M059J (cell line): ENCODE measurements at regions not wholly inside any gene's neighbourhood (a gene's known extent, or its start where the extent isn't known, plus 50 kb on each side); places are given as distances from the start of the nearest gene placed in this dataset.

Source experiments
- DNase-seq: peaks from one replicate; pipeline ENCODE4 v3.0.0-alpha.2; 2012; ENCODE audit warnings: low read depth

DNA sequence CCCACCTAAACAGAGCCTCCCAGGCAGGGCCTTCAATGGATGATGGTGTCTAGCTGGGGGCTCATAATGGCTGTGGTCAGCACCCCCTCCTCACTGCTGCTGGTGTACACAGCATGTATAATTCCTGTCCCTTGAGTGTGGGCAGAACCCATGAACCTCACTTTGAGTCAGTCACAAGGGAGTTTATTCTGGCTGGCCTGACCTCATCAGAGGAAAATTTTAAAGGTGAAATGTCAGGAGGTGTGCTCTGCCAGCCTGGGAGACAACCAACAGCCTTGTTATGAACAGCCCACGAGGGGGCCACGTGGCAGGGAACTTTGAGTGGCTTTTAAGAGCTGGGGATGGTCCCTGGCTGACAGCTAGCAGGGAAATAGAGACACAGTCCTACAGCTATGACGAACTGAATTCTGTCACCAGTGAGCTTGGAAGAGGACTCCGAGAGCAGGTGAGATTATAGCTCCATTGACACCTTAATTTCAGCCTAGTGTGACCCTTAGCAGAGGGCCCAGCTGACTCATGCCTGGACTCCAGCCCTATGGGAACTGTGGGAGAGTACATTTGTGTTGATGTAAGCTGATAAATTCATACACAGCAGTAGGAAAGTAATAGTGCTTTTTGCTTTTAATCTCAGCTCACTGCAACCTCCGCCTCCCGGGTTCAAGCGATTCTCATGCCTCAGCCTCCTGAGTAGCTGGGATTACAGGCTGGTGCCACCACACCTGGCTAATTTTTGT is 73.5 kb upstream of the RUNX3 start:
- peak; percentile 78 for DNase-seq

DNA sequence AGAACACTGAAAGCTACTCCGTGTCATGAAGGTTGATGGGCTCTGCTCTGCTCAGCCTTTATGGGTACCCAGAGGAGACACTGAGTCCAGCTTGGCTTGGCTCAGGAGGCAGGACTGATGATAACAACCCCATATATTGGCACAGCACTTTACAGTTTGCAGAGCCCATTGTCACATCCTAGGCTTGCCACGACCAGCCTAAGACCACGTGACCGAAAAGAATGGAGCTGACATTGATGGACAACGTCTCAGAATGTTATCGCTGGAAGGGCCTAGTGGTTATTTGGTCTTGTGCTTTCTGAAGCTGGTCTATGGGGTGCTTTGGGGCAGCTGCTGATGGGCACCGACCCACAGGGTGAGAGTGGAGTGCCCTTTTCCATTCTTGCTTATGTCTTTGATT is 72.9 kb upstream of the RUNX3 start:
- DNase-seq, result no peak

DNA sequence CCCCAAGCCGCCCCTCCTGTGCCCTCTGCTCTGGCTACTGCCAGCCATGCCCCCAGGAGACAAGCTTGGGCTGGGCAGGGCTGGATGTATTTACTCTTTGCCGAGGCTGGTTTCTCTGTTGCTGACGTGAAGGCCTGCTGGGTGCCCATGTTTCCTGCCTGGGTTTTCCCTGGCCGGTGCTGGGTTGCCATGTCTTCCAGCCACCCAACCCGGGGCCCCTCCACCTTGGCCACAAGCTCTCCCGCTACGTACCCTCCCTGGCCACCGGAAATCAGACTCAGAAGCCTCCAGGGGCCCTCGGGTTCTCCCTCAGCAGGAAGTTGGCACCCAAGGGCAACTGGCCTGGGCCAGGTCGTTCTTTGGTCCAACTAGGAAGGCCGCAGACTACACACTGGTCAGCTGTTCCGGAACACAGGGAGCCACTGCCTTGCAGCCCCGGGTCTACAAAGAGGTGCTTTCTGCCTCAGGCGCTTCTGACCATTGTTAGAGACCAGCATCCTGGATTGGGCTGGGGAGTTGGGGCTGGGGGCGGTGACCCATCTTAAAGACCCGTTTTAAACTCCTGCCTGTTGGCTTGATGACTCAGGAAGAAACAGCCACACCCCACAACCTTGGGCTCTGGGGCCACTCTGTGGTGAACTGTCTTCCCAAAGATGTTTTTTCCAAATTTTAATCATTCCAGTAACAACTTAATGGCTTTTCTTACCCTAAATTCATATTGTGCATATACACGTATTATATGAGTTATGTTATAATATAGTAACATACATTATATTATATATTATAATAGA is 71.2 kb upstream of the RUNX3 start:
- peak; percentile 41 for DNase-seq

DNA sequence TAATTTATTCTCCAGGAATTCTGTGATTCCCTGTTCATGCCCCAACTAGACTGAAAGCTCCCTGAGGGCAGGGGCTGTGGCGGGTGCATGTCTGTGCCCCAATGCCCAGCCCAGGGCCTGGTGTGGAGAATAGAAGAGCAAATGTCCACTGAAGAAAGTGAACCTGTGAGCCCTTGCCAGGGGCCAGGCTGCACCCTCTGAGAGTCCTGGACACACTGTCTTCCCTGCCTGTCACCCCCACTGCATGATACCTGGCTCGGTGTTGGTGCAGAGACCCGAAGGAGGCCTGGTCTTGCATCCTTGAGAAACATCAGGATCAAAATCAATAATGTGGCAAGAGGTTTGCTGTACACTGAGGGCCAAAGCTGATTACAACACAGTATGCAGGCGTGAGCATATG is 69.8 kb upstream of the RUNX3 start:
- DNase-seq, result no peak

DNA sequence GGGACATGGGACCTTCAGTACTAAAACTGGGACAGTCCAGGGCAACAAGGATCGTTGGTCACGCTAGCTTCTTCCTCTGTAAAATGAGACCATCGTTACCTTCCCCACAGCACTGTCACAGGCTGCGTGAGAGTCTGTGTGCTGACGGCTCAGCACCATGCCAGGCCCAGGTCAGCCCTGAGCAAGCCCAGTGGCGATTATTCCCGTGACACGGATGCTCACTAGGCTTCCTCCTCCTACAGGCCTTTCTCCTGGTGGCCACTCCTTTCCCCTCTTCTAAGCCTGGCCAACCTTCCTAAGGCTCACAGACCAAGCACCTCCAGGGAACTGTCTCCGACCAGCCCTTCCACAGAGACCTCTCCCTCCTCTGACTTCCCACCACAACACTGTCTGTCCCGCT is 69.3 kb upstream of the RUNX3 start:
- no peak for DNase-seq

DNA sequence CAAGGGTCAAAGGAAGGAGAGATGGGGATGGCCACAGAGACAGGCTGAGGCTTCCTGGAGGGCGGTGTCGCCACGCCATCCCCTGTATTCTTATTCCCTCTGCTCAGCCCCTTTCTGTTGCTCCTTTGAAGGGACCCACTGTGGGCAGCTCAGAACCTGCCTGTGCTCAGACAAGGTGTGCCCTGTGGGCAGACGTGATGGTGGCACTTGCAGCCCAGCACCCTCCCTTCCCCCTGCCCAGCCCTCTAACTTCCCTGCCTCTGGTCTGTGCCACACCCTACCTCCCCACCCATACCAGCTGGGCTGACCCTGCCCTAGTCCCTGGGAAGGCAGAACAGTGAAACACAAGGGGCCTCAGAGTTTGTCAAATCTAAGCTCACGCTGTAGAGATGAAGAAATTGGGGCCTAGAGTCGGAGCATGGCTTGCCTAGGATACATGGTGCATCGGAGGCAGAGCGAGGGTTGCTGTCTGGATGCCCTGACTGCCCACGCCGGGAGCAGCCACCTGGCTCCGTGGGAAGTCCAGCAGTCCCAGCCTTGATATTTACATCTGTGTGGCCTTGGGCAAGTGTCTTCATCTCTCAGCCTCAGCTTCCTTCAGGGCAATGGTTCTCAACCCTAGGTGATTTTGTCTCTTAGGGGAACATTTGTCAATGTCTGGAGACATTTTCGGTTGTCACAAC is 68.6 kb upstream of the RUNX3 start:
- no peak for DNase-seq

DNA sequence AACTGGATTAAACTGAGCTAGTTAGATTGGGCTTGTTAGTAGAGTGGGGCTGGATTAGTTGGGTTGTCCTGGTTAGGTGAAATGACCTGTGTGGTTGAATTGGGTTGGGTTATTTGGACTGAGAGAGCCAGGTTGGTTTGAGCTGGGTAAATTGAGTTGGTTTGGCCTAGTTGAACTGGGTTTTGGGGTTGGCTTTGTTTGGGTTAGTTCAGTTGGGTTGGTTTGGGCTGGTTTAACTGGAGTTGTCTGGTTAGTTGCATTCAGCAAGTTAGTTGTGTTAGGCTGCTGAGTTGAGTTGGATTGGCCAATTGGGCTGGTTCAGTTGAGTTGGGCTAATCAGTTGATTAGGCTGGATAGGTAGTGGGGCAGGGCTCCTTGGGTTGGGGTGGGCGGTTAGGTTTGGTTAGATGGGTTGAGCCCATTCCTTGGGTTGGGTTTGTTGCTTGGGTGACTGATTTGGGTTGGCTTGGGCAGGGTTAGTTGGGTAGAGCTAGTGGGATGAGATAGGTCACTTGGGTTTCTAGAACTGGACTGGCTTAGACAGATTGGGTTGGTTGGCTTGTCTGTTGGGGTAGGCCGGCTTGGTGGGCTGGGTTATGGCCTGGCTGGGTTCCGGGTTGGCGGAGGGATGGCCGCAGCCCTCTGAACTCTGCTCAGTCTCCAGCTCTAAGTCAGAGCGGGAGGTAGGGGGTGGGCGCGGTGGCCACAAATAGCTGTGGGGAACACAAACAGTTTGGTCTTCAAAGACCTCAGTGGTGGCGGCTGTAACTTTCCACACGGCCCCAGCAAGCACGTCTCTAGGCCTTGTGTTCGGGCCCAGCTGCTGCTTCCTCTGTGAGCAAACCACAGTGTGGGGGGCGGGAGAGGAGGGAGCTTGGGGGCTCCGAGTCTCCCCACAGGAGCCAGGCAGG is 67.2 kb upstream of the RUNX3 start:
- no peak for DNase-seq

DNA sequence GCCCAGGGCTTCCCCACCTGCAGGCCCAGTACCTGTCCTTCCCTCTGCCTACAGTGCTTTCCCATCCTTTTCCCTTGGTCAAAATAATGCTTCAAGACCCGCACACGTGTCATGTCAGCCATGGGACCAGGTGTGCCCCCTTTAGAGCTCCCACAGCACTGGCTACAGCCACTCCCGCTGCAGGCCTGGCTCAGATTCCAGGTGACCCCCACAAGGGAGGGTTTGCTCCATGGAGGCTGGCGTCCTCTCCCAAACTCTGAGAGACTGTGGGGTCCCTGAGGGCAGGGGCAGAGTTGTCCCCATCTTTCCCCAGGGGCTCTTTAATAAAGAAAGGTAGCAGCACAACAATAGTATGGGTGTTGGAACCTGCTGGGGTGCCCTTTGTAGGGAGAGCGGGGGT is 66.4 kb upstream of the RUNX3 start:
- no peak for DNase-seq

DNA sequence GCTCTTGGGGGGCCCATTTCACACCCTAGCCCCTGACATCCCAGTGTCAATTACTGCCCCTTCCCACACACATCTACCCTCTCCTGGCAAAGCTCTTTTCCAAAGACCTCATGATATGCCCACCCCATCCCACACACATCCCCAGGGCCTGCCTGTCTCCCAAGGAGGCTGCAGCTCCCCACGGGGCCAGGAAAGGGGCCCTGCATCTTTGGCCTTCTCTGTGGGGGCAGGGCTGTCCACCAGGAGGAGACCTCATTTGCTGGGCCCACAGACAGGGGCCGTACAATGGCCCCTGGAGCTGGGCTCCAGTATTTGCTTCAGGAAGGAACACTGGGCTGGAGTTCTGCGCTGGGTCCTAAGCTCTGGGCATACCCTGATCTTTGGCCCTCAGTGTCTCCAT is 65.6 kb upstream of the RUNX3 start:
- DNase-seq, result no peak

DNA sequence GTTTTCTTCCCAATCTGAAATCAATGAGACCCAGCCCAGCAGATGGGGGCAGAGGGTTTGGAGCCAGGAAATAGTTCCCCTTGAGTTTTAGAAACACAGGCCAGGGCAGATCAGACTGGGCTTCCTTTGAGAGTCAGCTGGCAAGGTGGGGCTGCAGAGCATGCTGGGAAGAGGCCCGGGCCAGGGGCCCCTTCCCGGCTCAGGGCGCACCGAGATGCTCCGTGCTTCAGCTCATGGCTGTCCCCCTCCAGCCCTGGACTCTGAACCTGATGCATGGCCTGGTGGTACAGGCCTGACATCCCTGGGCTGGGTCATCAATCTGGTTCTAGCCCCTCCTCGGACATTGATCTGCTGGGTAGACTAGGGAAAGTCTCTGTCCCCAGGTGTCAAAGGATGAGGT is 65.1 kb upstream of the RUNX3 start:
- no peak for DNase-seq

DNA sequence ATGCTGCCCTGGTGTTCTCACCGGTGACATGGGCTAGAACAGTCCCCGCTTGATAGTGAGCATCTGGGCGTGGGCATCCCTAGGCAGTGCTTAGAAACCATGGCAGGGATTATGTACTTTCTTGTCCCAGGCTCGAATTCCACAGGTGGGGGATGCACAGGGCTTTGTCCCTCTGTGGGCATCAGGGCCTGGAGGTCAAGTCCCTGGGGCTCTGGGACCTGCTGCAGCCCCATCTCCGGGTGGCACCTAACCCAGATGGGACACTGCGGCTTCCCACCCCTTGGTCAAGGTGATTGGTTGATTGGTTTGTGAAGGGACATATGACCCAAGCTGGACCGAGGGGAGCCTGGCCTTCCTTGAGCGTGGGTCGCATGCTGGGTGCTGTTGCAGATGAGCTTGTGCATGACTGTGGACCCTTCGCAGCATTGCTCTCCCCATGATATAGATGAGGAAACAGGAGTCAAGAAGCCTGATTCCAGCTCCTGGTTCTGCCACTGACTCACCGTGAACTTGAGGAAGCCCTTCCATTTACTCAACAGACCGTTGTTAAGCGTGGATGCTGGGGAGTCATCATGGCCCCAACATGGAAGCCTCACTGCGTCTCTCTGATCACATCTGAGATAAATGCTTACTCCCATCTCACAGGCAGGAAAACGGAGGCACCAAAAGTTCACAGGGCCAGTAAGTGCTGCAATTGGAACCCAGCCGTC is 64.0 kb upstream of the RUNX3 start:
- no peak for DNase-seq

DNA sequence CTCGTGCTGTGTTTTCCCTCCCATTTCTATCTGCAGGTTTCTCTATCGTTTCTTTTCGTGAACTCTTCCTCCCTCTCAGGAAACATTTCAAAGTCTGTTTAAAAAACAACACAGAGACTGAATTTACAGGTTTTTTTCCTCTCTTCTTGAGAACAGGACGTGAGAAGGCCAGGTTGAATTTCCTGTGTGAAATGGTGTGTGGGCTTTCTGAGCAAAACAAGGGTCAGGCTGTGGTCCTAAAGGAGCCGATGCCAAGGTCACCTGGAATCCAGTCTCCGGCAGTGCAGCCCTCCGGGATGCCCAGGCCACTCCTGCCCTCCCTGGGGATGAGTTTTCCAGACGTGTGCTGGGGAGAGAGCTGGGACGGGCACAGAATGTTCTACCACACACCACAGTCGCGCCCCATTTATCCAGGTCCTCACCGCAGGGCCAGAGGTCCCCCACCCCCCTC is 62.7 kb upstream of the RUNX3 start:
- DNase-seq, result no peak

DNA sequence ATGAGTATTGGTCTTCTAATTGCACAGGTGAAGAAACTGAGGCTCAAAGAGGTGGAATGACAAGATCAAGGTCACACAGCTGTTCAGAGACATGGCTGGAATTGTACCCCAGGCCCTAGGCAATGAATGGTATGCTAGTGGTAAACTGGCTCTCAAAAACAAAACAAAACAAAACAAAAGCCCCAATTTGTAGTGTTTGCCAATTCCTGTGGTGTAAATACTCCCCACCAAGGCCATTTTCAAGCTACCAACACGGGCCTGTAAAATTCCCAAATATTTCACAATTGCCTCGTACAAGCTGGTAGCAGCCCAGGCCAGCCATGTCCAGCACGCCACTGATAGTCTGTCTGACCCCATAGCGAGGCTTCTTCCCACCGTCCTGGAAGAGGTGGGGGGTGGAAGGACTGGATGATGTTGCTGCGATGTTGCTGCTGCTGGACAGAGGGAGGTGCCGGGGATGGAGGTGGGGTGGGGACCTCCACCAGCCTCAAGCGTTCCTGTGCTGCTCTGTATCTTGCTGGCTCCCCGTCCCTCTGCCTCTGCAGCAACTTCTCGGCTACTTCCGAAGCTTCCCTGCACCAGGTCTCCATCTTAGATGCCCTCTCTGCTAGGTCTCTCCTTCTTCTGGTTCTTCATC is 62.2 kb upstream of the RUNX3 start:
- DNase-seq, result no peak

DNA sequence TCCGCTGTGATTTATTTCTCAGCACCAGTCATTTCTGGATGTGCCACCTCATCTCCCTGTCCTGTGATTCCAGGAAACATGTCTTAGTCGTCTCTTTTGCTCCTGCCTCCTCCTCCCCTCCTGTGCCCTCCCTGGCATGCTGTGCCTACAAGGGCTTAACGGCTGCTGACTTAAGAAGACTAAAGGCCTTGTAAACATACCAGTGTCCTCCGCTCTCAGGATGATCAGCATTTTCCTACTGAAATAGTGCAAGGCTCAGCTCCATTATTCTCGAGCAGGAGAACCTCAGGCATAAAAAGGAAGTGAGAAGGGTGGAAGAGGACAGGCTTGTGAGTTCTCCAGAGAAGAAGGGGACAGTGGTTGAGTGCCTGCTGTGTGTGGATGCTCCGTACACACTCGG is 61.6 kb upstream of the RUNX3 start:
- no peak for DNase-seq

DNA sequence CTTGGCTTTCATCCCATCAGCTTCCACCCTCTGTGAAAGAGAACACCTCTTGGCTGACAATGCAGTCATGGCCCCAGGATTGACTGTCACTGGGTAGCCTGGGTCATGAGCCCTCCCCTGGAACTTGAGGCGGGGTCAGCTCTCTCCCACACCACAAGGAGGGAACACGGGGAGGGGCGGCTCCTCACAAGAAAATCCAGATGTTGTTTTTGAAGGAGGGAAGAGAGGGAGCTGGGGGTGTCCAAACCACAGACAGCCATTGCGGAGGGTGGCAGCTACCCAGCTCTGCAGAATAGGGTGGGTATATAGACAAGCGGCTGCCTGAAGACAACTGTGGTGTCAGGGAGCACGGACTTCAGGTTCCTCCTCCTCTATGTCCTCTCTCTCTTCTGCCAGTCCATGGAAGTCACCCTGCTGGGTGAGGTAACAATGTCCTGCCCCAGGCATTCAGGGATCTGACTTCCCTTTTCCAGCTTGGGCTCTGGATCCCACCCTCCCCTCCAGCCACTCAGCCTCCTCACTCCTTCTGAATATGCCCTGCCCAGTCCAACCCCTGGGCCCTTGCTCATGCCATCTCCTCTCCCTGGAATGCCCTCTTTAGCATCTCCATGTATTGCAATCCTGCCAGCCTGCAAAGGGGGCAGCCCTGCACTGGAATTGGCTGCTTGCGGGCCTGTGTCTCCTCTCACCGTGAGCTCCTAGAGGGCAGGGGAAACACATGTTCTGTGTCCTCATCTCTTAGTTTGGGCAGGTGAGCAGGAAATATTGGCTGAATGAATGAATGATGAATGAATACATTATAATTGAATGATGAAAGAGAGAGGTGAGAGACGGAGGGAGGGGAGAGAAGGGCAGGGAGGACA is 60.9 kb upstream of the RUNX3 start:
- no peak for DNase-seq

DNA sequence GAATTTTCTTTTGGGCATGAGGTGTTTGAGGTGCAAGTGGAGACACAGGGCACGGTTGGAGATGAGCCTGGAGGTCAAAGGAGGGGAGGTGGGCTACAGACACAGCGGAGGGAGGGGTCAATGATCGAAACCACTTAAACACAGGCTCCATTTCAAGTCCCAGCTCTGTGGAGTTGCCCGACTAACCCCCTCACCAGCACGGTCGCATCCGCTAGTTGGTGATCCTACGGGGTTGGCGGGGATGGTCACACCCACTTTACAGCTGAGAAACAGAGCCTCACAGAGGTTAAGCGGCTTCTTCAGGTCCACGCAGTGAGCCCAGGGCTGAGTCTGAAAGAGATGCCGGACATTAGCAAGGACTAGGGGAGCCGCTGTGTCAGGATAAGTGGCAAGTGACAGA is 60.1 kb upstream of the RUNX3 start:
- DNase-seq, result no peak

DNA sequence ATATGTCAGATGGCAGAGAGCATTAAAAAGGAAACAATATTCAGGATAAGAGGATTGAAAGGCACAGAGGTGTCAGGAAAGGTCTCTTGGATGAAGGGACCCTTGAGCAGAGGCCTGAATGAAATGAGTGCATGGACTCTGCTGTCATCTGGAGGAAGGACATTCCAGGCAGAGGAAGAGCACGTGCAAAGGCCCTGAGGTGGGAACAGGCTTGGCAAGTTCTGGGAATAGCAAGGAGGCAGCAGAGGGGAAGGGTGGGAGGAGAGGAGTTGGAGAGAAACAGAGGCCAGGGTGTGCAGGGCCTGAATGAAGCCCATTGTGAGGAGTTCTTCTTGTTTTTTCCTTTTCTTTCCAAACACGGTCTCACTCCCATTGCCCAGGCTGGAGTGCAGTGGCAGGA is 59.0 kb upstream of the RUNX3 start:
- DNase-seq, result no peak

DNA sequence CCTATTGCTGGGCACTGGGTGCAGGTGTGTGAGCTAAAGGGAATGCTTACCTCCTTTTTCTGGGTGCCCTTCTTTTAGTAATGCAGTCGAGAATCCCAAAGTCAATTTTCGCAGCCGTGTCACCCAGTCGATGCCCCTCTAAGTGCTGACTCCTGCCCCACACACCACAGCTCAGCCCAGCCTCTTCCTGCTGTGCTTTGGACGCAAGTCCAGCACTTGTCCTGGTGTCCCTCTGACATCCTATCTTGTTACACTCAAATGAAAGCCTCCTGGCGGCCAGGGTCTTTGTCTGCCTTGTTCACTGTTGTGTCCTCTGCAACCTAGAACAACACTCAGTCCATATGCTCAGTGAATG is 58.5 kb upstream of the RUNX3 start:
- DNase-seq, result no peak

DNA sequence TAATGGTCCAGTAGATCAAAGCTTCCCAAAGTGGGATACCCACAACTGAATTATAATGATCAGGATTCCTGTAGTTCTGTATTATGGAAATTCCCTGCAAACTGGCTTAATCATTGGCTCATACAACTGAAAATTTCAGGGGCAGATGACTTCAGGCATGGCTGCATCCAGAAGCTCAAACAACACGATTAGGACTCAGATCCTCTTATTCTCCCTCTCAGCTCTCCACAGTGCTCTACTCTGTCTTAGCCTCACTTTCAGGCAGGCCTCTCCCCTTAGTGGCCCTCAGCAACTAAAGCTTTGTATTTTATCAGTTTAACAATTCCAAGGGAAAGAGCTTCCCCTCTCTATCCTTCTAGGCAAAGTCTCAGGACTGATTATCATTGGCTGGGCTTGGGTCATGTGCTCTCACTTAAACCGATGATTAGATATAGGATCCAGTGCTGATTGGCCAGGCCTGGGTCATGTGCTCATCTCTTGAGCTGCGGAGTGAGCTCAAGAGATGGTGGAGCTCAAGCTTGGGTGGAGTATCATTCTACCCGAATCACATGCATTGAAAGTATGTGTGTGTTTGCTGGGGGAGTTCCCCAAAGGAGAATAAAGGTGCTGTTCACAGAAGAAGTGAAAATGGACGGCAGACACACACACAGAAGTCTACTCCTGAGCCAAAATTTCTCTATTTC is 57.9 kb upstream of the RUNX3 start:
- no peak for DNase-seq
